Stimulated activated effector memory CD8-positive, alpha-beta T cell treated with anti-CD3 and anti-CD28 coated beads, Interleukin-12 subunit alpha, Interleukin-12 subunit beta, amount 100 ng/mL, for 72 hours (primary cell): ENCODE measurements at regions not wholly inside any gene's neighbourhood (a gene's known extent, or its start where the extent isn't known, plus 50 kb on each side); places are given as distances from the start of the nearest gene placed in this dataset.
A peak's percentile ranks its signal among the peaks of the same experiment; 100 is the strongest.
"Not testable (repeated sequence)": the region's sequence is repeated elsewhere in the genome, so short reads cannot be mapped to it uniquely, and the experiment has no call there.

Experiments
- ATAC-seq: fragments of 150-1000 bp; cut with Tn5 transposase; 2 replicates; pipeline ENCODE4 v1.10.0; 2021
- DNase-seq, 2 donors: peaks; one replicate each; pipeline ENCODE4 v3.0.0; 2021 to 2022; ENCODE audit warnings: low spot score in 2 of 2
- H3K27ac Mint-ChIP-seq: one replicate; pipeline ENCODE4 v1.8.0; 2022; ENCODE audit warnings: mild to moderate bottlenecking, mixed read lengths
- H3K36me3 Mint-ChIP-seq: one replicate; pipeline ENCODE4 v1.8.0; 2022; ENCODE audit warnings: mild to moderate bottlenecking, mixed read lengths
- H3K4me1 Mint-ChIP-seq: one replicate; pipeline ENCODE4 v1.8.0; 2022; ENCODE audit warnings: mixed read lengths
- H3K4me3 Mint-ChIP-seq: one replicate; pipeline ENCODE4 v1.8.0; 2022; ENCODE audit warnings: mild to moderate bottlenecking, mixed read lengths
- H3K9me3 Mint-ChIP-seq: one replicate; pipeline ENCODE4 v1.8.0; 2022; ENCODE audit warnings: mixed read lengths

DNA sequence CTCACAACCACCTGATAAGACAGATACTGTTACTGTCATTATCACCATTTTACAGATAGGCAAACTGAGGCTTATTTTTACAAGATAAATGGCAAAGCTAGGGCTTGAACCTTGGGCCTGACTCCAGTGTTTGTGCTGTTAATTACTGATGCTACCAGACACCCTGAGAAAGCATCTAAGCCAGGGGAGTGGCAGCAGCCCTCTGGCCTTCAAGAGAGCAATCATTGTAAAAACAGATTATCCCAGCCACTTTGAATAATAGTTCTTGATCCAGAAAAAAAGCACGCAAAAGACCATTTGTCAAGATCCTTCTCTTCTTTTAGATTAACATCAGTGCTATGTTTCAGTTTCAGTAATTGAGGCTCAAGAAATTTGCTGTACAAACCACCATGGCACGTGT lies 109.5 kb downstream of the PLCE1 start:
- ATAC-seq, result no peak
- Mint-ChIP-seq H3K9me3 (peaks cover 4% of the 10 kb centered on the region), H3K36me3 (no peaks in the 10 kb centered on the region)

DNA sequence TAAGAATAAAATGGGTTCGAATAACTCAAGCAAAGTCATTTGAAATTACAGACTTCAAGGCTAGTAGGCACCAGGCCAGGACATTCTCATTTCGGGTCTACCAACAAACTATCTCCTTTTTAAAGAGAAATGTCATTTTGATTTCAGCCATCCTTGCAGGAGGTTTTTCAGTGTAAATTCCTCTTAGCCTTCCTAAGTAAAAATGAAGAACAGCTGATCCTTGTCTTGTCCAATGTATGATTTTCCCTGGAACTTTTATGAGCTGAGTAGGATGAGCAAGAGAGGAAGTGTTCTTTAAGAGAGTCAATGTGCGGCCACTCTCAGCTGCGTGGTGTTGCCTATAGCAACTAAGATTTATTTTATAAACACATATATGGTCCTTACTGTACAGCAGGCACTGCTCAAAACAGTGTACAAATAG lies 110.1 kb downstream of the PLCE1 start:
- ATAC-seq, result no peak
- Mint-ChIP-seq H3K4me1 (no peaks in the 10 kb centered on the region), H3K36me3 (no peaks in the 10 kb centered on the region), H3K27ac (no peak overlapping the region), H3K4me3 (no peak overlapping the region), H3K9me3 (peaks cover 4% of the 10 kb centered on the region)
- DNase-seq, result no peak

More for the DNA sequence above, 109.5 kb downstream of the PLCE1 start:
- no peaks in the 10 kb centered on the region for H3K4me1 Mint-ChIP-seq
- H3K27ac Mint-ChIP-seq, result no peak overlapping the region
- DNase-seq, result no peak
- no peak overlapping the region for H3K4me3 Mint-ChIP-seq

DNA sequence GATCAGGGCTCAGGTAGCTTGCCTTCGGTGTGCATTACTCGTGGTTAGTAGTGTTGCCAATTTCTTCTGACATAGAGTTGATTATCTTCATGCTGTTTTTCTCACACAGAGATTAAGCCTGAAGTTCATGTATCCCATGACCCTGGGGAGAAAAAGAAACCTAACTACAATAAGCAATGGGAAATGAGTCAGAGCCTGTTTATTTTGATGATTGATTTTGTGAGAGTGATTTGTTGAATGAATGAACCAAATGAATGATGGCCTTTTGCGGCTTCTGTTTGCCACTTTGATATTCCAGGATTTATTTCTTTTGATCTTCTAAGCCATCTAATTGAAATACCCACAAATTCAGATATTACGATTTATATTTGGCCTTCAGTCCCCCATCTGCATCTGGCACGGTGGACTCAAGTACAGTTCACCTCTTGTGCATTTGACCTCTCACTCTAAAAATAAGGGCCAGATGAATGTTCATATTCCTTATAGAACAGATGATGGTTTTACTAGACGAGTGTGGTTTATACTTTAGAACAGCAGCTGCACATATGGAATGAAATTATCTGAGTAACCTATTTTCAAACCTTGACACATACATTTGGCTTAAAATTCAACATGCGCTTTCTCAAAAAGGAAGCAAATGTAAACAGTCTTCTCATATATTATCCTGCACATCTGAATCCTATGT lies 110.7 kb downstream of the PLCE1 start:
- ATAC-seq, result no peak
- no peak overlapping the region for H3K4me3 Mint-ChIP-seq
- peaks cover 4% of the 10 kb centered on the region for H3K9me3 Mint-ChIP-seq
- no peaks in the 10 kb centered on the region for H3K4me1 Mint-ChIP-seq
- DNase-seq, result no peak
- no peaks in the 10 kb centered on the region for H3K36me3 Mint-ChIP-seq
- H3K27ac Mint-ChIP-seq, result no peak overlapping the region

DNA sequence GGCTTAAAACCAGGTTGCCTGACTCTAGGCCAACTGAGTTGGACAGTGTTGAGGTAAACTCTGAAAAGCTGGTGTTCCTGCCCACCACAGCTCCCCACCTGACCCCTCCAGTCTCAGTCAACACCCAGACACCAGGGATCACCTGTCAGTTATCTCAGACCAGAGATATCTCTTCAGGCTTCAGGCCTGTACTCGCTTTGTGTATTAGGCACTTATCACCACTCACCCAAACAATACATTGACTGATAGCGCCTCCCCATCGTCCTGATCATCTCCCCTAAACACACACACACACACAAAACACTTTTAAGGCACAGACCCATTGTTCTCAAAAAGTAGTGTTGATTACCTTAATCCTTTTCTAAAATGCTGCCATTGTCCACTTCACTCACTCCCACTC lies 111.5 kb downstream of the PLCE1 start:
- H3K9me3 Mint-ChIP-seq, result peaks cover 4% of the 10 kb centered on the region
- DNase-seq (no peak), ATAC-seq (no peak)
- H3K27ac Mint-ChIP-seq, result no peak overlapping the region
- no peaks in the 10 kb centered on the region for H3K36me3 Mint-ChIP-seq
- H3K4me1 Mint-ChIP-seq, result no peaks in the 10 kb centered on the region
- H3K4me3 Mint-ChIP-seq, result no peak overlapping the region

DNA sequence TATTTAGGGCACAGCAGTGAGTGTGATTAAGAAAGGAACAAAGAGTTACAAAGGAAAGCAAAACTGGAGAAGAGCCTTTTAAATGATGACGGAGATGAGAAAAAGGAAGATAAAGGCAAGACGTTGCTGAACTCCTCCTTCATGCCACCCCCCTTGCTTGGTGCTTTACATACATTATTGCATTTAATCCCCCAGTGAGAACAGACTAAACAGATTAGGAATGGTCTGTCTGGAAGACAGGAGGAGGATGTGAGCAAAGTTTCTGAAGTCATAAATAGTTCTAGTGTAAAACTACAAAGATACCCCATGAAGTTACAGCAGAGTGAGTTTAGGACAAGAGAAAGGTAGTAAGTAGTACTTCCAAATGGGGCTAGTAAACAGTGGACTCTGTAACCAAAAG lies 113.5 kb downstream of the PLCE1 start:
- no peak overlapping the region for H3K4me3 Mint-ChIP-seq
- no peaks in the 10 kb centered on the region for H3K36me3 Mint-ChIP-seq
- ATAC-seq (no peak), DNase-seq (no peak)
- no peaks in the 10 kb centered on the region for H3K4me1 Mint-ChIP-seq
- H3K9me3 Mint-ChIP-seq, result no peaks in the 10 kb centered on the region
- no peak overlapping the region for H3K27ac Mint-ChIP-seq

- Mint-ChIP-seq H3K4me3 (no peak overlapping the region), H3K36me3 (no peaks in the 10 kb centered on the region), H3K4me1 (no peaks in the 10 kb centered on the region), H3K9me3 (no peaks in the 10 kb centered on the region), H3K27ac (no peak overlapping the region)
- ATAC-seq, result peak; percentile 81
- DNase-seq, result no peak
Observed at GRCh38 chr10:94108200-94108599, 114.5 kb downstream of the PLCE1 start.

GRCh38 chr10:94111367-94111766 lies 117.6 kb downstream of the PLCE1 start:
- ATAC-seq (no peak), DNase-seq (no peak)
- Mint-ChIP-seq H3K4me1 (no peaks in the 10 kb centered on the region), H3K9me3 (peaks cover 3% of the 10 kb centered on the region), H3K36me3 (no peaks in the 10 kb centered on the region), H3K4me3 (no peak overlapping the region), H3K27ac (no peak overlapping the region)

- H3K4me1 Mint-ChIP-seq, result no peaks in the 10 kb centered on the region
- H3K36me3 Mint-ChIP-seq, result no peaks in the 10 kb centered on the region
- DNase-seq (no peak), ATAC-seq (no peak)
- H3K9me3 Mint-ChIP-seq, result peaks cover 3% of the 10 kb centered on the region
- no peak overlapping the region for H3K27ac Mint-ChIP-seq
- H3K4me3 Mint-ChIP-seq, result no peak overlapping the region
Observed at GRCh38 chr10:94112321-94112720, 118.6 kb downstream of the PLCE1 start.

DNA sequence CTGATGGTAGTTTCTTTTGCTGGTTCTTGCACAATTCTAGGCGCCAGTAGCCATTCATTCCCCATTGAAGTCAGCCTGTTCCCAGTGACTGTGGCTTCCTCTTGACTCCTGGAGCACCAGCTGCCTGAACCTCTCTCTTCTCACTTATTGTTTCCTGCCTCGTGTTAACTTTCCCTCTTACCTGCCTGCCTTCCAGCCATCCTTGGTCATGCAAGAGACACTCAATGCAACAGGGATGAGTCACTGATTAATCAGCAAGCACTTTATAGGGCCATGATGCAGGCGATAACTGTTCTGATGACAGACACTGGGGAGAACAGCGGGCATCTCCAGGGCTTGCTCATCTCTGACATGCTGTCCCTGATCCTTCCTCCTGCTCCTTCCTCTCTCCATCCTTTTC lies 122.0 kb downstream of the PLCE1 start:
- Mint-ChIP-seq H3K9me3 (peaks cover 3% of the 10 kb centered on the region), H3K4me3 (no peak overlapping the region), H3K36me3 (no peaks in the 10 kb centered on the region), H3K27ac (no peak overlapping the region), H3K4me1 (no peaks in the 10 kb centered on the region)
- ATAC-seq, result no peak
- DNase-seq, result no peak

- Mint-ChIP-seq H3K36me3 (no peaks in the 10 kb centered on the region), H3K27ac (no peak overlapping the region), H3K4me1 (no peaks in the 10 kb centered on the region), H3K4me3 (no peak overlapping the region), H3K9me3 (peaks cover 3% of the 10 kb centered on the region)
- DNase-seq (no peak), ATAC-seq (no peak)
Observed at GRCh38 chr10:94116848-94117247, 123.1 kb downstream of the PLCE1 start.

DNA sequence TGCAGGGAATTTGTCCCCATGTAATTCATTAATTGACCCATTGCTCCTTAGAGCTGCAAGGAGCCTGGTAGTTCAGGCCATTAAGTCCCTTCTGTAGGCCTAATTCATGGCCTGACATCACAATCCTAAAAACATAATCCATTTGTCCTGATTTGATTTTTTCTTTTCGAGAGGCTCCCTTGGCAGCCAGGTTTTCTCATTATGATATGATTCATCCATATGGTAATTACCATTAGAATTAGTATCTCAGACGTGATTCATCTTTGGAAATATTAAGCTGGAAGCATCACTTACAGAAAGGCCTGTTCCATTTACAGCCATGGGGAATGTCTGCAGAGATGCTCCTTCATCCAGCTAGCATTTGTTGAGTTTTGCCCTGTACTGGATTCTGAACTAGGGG lies 128.5 kb downstream of the PLCE1 start:
- Mint-ChIP-seq H3K4me1 (no peaks in the 10 kb centered on the region), H3K36me3 (no peaks in the 10 kb centered on the region), H3K9me3 (no peaks in the 10 kb centered on the region), H3K4me3 (no peak overlapping the region), H3K27ac (no peak overlapping the region)
- DNase-seq (no peak), ATAC-seq (no peak)

DNA sequence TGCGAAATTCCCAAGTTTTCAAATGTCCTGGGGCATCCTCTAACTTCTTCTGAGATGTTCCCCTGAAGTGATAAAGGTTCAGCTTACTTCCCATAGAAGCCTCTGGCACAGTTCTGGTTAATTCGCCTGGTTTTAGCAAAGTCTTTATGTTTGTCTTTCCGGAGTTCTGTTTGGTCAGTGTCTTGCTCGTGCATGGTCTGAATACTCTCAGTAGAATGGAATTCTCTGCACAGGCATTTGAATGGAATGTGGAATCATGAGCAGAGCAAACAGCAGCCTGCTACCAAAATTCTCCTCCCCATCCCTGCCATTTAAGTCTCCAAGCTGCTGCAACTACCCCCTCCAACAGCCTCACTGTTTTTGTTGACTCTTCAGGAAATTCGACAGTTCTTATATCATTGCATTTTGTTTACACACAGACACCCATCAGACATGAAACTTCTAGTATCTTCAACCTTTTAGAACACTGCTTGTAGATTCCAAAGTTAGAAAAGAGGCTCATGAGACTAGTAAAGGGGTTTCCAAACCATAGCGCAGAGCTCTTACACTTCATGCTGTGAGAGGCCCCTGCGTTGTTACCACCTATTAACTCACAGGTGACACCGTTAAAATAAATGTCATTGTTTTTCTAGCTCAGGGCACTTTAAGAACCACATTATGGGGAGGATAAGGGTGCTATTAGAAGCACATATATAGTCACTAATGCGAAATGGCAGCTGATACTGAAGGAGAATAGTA lies 129.7 kb downstream of the PLCE1 start:
- DNase-seq (no peak), ATAC-seq (no peak)
- Mint-ChIP-seq H3K27ac (no peak overlapping the region), H3K4me3 (no peak overlapping the region), H3K9me3 (no peaks in the 10 kb centered on the region), H3K4me1 (no peaks in the 10 kb centered on the region), H3K36me3 (no peaks in the 10 kb centered on the region)

DNA sequence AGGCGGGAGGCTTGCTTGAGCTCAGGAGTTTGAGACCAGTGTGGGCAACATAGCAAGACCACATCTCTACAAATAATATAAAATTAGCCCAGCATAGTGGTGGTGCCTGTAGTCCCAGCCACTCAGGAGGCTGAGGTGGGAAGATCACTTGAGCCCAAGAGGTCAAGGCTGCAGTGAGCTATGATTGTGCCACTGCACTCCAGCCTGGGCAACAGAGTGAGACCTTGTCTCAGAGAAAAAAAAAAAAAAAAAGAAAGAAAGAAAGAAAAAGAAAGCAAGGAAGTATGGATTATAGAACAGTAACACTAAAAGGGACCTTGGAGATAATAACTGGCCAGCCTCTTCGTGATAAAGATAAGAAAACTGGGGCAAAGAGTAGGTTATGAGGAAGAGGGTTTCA lies 130.4 kb downstream of the PLCE1 start:
- not testable (repeated sequence) for H3K4me3 Mint-ChIP-seq, DNase-seq, ATAC-seq, H3K36me3 Mint-ChIP-seq, H3K27ac Mint-ChIP-seq, H3K9me3 Mint-ChIP-seq, H3K4me1 Mint-ChIP-seq

- DNase-seq, H3K4me1 Mint-ChIP-seq, H3K4me3 Mint-ChIP-seq, H3K27ac Mint-ChIP-seq, ATAC-seq, H3K36me3 Mint-ChIP-seq, H3K9me3 Mint-ChIP-seq: not testable (repeated sequence)
Observed at GRCh38 chr10:94125268-94125667, 131.5 kb downstream of the PLCE1 start.

- Mint-ChIP-seq H3K4me1 (no peaks in the 10 kb centered on the region), H3K27ac (no peak overlapping the region), H3K4me3 (no peak overlapping the region), H3K9me3 (no peaks in the 10 kb centered on the region), H3K36me3 (no peaks in the 10 kb centered on the region)
- DNase-seq (no peak), ATAC-seq (no peak)
Observed at GRCh38 chr10:94125856-94126255, 132.1 kb downstream of the PLCE1 start.

DNA sequence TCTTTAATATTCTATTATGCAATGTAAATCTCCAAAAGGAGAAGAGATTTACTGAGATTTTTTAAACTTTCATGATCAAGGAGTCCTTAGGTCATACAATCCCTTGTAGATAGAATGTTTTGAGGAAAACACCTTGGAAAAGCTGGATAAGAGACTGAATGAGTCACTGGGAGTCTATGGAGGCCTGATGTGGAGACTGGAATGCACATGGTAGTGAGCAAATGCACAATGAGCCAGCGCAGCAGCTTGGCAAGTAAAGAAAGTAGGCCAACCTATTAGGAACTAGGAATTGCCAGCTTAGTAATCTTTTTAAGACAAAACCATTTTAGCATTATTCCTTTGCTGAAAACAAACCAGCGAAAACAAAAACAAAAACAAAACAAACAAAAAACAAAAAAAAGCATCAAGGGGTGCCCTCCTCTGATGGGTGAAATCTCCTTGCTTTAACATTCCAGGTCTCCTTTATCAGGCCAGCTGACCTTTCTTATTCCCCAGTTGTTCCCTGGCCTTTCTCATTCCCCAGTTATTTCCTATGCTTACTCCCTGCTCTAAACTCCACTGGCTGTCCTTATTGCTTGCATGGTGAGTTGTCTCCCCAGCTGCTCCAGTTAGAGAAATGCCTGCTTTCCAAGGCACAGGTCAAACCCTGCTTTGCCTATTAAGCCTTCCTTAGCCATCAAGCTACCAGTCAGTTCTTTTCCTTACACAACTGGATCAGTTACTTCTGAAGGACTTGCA lies 135.8 kb downstream of the PLCE1 start:
- no peak for DNase-seq
- H3K36me3 Mint-ChIP-seq, result no peaks in the 10 kb centered on the region
- ATAC-seq, result no peak
- H3K4me1 Mint-ChIP-seq, result no peaks in the 10 kb centered on the region
- no peak overlapping the region for H3K4me3 Mint-ChIP-seq
- H3K9me3 Mint-ChIP-seq, result no peaks in the 10 kb centered on the region
- no peak overlapping the region for H3K27ac Mint-ChIP-seq
